GM12873 (cell line): ENCODE measurements at regions not wholly inside any gene's neighbourhood (a gene's known extent, or its start where the extent isn't known, plus 50 kb on each side); places are given as distances from the start of the nearest gene placed in this dataset.

Experiments used
- TF ChIP-seq, protein P1 (sequence below): IDR thresholded peaks from 2 replicates; pipeline ENCODE4 v1.5.1; 2012; ENCODE audit warnings: low read depth, mild to moderate bottlenecking, moderate library complexity, low read length, control low read depth; ENCODE audit not compliant: insufficient read depth; ENCODE audit errors: missing control alignments

DNA sequence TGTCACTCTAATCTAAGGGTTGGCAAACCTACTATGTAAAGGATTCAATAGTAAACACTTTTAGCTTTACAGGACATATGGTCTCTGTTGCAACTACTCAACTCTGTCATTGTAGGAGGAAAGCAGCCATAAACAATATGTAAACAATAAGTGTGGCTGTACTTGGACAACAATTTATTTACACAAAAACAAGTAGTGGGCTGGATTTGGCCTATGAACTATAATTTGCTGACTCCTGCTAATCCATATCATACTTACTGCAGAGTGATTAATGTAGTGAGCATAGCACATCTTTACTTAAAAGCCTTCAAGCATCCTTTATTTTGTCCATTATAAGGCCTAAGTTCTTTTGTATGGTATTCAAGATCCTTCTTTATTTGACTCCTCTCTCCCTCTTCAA lies 441.9 kb downstream of the ZIC1 start:
- TF ChIP-seq, protein P1, sequence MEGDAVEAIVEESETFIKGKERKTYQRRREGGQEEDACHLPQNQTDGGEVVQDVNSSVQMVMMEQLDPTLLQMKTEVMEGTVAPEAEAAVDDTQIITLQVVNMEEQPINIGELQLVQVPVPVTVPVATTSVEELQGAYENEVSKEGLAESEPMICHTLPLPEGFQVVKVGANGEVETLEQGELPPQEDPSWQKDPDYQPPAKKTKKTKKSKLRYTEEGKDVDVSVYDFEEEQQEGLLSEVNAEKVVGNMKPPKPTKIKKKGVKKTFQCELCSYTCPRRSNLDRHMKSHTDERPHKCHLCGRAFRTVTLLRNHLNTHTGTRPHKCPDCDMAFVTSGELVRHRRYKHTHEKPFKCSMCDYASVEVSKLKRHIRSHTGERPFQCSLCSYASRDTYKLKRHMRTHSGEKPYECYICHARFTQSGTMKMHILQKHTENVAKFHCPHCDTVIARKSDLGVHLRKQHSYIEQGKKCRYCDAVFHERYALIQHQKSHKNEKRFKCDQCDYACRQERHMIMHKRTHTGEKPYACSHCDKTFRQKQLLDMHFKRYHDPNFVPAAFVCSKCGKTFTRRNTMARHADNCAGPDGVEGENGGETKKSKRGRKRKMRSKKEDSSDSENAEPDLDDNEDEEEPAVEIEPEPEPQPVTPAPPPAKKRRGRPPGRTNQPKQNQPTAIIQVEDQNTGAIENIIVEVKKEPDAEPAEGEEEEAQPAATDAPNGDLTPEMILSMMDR, result no peak

GRCh38 chr3:147854542-147854941 lies 445.4 kb downstream of the ZIC1 start:
- TF ChIP-seq, protein P1, result no peak

- TF ChIP-seq, protein P1, result no peak
These were observed 455.7 kb downstream of the ZIC1 start for GRCh38 chr3:147864754-147865354.

GRCh38 chr3:147866561-147866960 lies 457.4 kb downstream of the ZIC1 start:
- TF ChIP-seq, protein P1, result no peak

GRCh38 chr3:147872568-147872967 lies 463.4 kb downstream of the ZIC1 start:
- TF ChIP-seq, protein P1, result no peak

DNA sequence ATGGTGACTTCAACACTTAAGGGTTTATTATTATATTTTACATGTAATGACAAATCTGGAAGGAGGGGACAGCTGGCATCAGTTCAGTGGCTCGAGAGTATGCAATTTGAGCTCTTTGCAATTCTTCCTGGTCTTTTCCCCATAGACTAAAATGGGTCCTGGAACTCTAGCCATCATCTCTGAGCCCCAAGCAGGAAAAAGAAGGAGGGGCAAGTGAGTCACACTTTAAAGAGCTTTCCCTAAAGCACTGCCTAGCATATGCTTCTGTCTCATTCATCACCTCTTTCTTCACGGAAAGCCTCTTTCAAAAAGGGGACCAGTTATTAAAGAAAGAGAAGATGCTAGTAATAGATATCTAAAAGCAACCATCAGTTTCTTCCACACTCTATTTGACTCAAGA lies 466.3 kb downstream of the ZIC1 start:
- TF ChIP-seq, protein P1, result no peak

DNA sequence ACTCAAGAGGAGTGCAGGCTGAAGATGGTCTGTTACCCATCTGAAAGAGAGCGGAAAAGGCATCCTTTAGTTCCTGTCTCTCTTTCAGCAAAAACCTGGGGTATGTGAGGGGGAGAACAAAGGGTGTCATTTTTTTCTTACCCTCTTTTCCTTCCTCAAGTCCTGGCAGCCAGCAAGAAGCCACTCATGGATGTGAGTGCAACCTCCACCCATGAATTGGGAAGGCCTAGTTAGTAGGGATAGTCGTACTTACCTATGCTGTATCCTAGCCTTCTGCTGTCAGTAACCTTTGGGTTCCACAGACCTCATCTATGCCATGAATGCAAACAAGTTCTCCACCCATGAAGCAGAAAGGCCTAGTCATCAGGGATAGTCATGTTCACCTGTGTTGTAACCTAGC lies 472.8 kb downstream of the ZIC1 start:
- TF ChIP-seq, protein P1, result no peak
